Transverse colon (tissue), 4 donors: ENCODE measurements at regions not wholly inside any gene's neighbourhood (a gene's known extent, or its start where the extent isn't known, plus 50 kb on each side); places are given as distances from the start of the nearest gene placed in this dataset.

Source experiments
- POLR2A ChIP-seq: fragments of 450-650 bp; IDR thresholded peaks from one replicate; pipeline ENCODE4 v1.6.1; 2016; ENCODE audit warnings: antibody characterized with exemption, mild to moderate bottlenecking, moderate library complexity
- POLR2AphosphoS5 ChIP-seq, 3 donors: sonication (generic); formaldehyde crosslinking; IDR thresholded peaks; one replicate each; pipeline ENCODE4 v1.6.1; 2016; ENCODE audit warnings: antibody characterized with exemption in 3 of 3
- TF ChIP-seq, protein P1 (sequence below), 5 experiments: fragments of 200-600 bp in 3 of 5; fragments of 450-650 bp in 2 of 5; sonication (generic) in 3 of 5; IDR thresholded peaks; 1 replicate in 2 of 5; 2 replicates in 3 of 5; pipeline ENCODE4 v1.5.1; 2016 to 2017; ENCODE audit warnings: antibody characterized with exemption in 5 of 5, inconsistent platforms in 3 of 5, mild to moderate bottlenecking in 2 of 5, moderate library complexity in 1 of 5

DNA sequence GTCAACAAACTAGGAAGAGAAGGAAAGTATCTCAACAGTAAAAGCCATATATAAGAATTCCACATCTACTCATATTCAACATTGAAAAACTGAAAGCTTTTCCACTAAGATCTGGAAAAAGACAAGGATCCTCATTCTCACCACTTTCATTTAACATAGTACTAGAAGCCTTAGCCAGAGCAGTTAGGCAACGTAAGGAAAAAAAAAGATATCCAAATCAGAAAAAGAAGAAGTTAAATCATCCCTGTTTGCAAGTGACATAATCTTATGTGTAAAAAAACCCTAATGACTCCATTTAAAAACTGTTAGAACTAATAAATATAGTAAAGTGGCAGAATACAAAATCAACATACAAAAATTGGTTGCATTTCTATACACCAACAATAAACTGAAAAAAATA lies 426.2 kb downstream of the BCAT1 start:
- TF ChIP-seq POLR2AphosphoS5 (IDR thresholded peaks at IDR 0.05) = no peak
- TF ChIP-seq, protein P1, sequence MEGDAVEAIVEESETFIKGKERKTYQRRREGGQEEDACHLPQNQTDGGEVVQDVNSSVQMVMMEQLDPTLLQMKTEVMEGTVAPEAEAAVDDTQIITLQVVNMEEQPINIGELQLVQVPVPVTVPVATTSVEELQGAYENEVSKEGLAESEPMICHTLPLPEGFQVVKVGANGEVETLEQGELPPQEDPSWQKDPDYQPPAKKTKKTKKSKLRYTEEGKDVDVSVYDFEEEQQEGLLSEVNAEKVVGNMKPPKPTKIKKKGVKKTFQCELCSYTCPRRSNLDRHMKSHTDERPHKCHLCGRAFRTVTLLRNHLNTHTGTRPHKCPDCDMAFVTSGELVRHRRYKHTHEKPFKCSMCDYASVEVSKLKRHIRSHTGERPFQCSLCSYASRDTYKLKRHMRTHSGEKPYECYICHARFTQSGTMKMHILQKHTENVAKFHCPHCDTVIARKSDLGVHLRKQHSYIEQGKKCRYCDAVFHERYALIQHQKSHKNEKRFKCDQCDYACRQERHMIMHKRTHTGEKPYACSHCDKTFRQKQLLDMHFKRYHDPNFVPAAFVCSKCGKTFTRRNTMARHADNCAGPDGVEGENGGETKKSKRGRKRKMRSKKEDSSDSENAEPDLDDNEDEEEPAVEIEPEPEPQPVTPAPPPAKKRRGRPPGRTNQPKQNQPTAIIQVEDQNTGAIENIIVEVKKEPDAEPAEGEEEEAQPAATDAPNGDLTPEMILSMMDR (IDR thresholded peaks at IDR 0.05) = no peak
- no peak for TF ChIP-seq POLR2A
